ENCODE measurements at regions not wholly inside any gene's neighbourhood (a gene's known extent, or its start where the extent isn't known, plus 50 kb on each side); places are given as distances from the start of the nearest gene placed in this dataset.
A peak's percentile ranks its signal among the peaks of the same experiment; 100 is the strongest.

GRCh38 chr10:132471125-132471451, 66.5 kb upstream of the INPP5A start:
- peaks cover 0 to 7% of the 10 kb centered on the region in 2 donors for H3K9me3 ChIP-seq
- intact Hi-C loops (cut with DNase I; ENCODE audit: low total_unique reads), result no loop called here
- TF ChIP-seq CTCF (IDR thresholded peaks at IDR 0.05) (no peak), POLR2A (IDR thresholded peaks at IDR 0.05) (no peak), POLR2AphosphoS5 (IDR thresholded peaks at IDR 0.05) (no peak)
- H3K27ac ChIP-seq, result no peak overlapping the region
- H3K36me3 ChIP-seq, result no peaks in the 10 kb centered on the region
- H3K4me1 ChIP-seq, result no peaks in the 10 kb centered on the region
- DNase-seq (ENCODE audit: low spot score in 2 of 2), result no peak
- peaks cover 0 to 4% of the 10 kb centered on the region in 2 donors for H3K27me3 ChIP-seq
- H3K4me3 ChIP-seq, result no peak overlapping the region

- TF ChIP-seq CTCF (IDR thresholded peaks at IDR 0.05), result no peak
- TF ChIP-seq POLR2A (IDR thresholded peaks at IDR 0.05), result no peak
- TF ChIP-seq POLR2AphosphoS5 (IDR thresholded peaks at IDR 0.05), result no peak
- Histone ChIP-seq H3K27me3 (peaks cover 0 to 4% of the 10 kb centered on the region in 2 donors), H3K27ac (no peak overlapping the region), H3K4me1 (no peaks in the 10 kb centered on the region), H3K9me3 (peaks cover 0 to 7% of the 10 kb centered on the region in 2 donors), H3K36me3 (no peaks in the 10 kb centered on the region), H3K4me3 (no peak overlapping the region)
- intact Hi-C loops (cut with DNase I; ENCODE audit: low total_unique reads), result no loop called here
- DNase-seq (ENCODE audit: low spot score in 2 of 2), result no peak
Measured at GRCh38 chr10:132471484-132471883, 66.1 kb upstream of the INPP5A start.

GRCh38 chr10:132475086-132475485, 62.5 kb upstream of the INPP5A start:
- DNase-seq (ENCODE audit: low spot score in 2 of 2), result no peak
- H3K27me3 ChIP-seq, result peaks cover 0 to 3% of the 10 kb centered on the region in 2 donors
- TF ChIP-seq POLR2A (IDR thresholded peaks at IDR 0.05) (no peak), POLR2AphosphoS5 (IDR thresholded peaks at IDR 0.05) (no peak), CTCF (IDR thresholded peaks at IDR 0.05) (no peak)
- no peak overlapping the region for H3K27ac ChIP-seq
- intact Hi-C loops (cut with DNase I; ENCODE audit: low total_unique reads), result no loop called here
- no peaks in the 10 kb centered on the region for H3K4me1 ChIP-seq
- H3K36me3 ChIP-seq, result no peaks in the 10 kb centered on the region
- H3K4me3 ChIP-seq, result no peak overlapping the region
- H3K9me3 ChIP-seq, result peaks cover 0 to 7% of the 10 kb centered on the region in 2 donors

- H3K9me3 ChIP-seq, result peaks cover 0 to 7% of the 10 kb centered on the region in 2 donors
- intact Hi-C loops (cut with DNase I; ENCODE audit: low total_unique reads), result no loop called here
- H3K36me3 ChIP-seq, result no peaks in the 10 kb centered on the region
- H3K4me1 ChIP-seq, result no peaks in the 10 kb centered on the region
- H3K27ac ChIP-seq, result no peak overlapping the region
- no peak for DNase-seq (ENCODE audit: low spot score in 2 of 2)
- H3K27me3 ChIP-seq, result peaks cover 0 to 3% of the 10 kb centered on the region in 2 donors
- H3K4me3 ChIP-seq, result no peak overlapping the region
- TF ChIP-seq POLR2AphosphoS5 (IDR thresholded peaks at IDR 0.05), result no peak
- no peak for TF ChIP-seq CTCF (IDR thresholded peaks at IDR 0.05)
- TF ChIP-seq POLR2A (IDR thresholded peaks at IDR 0.05), result no peak
Measured at GRCh38 chr10:132476146-132477065, 61.2 kb upstream of the INPP5A start.

GRCh38 chr10:132477066-132477397, 60.6 kb upstream of the INPP5A start:
- H3K27ac ChIP-seq, result no peak overlapping the region
- intact Hi-C loops (cut with DNase I; ENCODE audit: low total_unique reads), result no loop called here
- H3K36me3 ChIP-seq, result no peaks in the 10 kb centered on the region
- TF ChIP-seq POLR2A (IDR thresholded peaks at IDR 0.05) (no peak), CTCF (IDR thresholded peaks at IDR 0.05) (no peak), POLR2AphosphoS5 (IDR thresholded peaks at IDR 0.05) (no peak)
- no peak overlapping the region for H3K4me3 ChIP-seq
- DNase-seq (ENCODE audit: low spot score in 2 of 2), result peak in 1 of 2 donors; percentile 47
- peaks cover 0 to under 1% of the 10 kb centered on the region in 2 donors for H3K9me3 ChIP-seq
- H3K27me3 ChIP-seq, result peaks cover 0 to 3% of the 10 kb centered on the region in 2 donors
- H3K4me1 ChIP-seq, result no peaks in the 10 kb centered on the region

All from breast epithelium (tissue), 4 donors.